Thyroid gland (tissue), 4 donors: ENCODE measurements at regions not wholly inside any gene's neighbourhood (a gene's known extent, or its start where the extent isn't known, plus 50 kb on each side); places are given as distances from the start of the nearest gene placed in this dataset.

ENCODE experiments used
- CTCF ChIP-seq, 6 experiments: fragments of 200-600 bp in 3 of 6; fragments of 450-650 bp in 3 of 6; sonication (generic) in 3 of 6; IDR thresholded peaks; one replicate each; pipeline ENCODE4 v1.5.1; 2016 to 2019; ENCODE audit warnings: antibody characterized with exemption in 6 of 6, mild to moderate bottlenecking in 2 of 6, inconsistent platforms in 1 of 6, moderate library complexity in 1 of 6
- POLR2A ChIP-seq, 2 donors: fragments of 450-650 bp; IDR thresholded peaks; one replicate each; pipeline ENCODE4 v1.6.1; 2017; ENCODE audit warnings: antibody characterized with exemption in 2 of 2, mild to moderate bottlenecking in 2 of 2, moderate library complexity in 1 of 2

GRCh38 chr14:96722736-96723135 lies 74.4 kb upstream of the VRK1 start:
- TF ChIP-seq POLR2A (IDR thresholded peaks at IDR 0.05) (no peak), CTCF (IDR thresholded peaks at IDR 0.05) (no peak)
